ENCODE measurements at regions not wholly inside any gene's neighbourhood (a gene's known extent, or its start where the extent isn't known, plus 50 kb on each side); places are given as distances from the start of the nearest gene placed in this dataset.
"Not testable (repeated sequence)": the region's sequence is repeated elsewhere in the genome, so short reads cannot be mapped to it uniquely, and the experiment has no call there.

DNA sequence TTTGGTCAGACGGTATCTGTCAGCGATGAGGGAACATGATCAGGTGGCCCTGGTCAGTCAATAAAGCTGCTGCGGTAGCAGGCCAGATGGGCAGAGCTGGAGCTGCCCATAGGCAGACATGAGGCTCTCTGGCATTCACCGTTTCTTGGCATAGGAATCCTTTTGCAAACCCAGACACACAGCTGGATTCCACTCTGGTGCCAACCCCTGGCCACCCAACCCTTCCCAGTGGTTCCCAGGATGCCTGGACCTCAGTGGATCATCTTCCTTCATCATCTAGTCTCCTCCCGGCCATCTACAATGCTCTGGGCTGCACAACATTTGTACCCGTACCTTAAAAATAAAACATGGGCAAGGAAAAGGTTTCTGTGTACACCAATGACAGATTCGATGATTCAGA lies 68.3 kb upstream of the ACTRT2 start:
- H3K4me3 ChIP-seq (replicated peaks; ENCODE audit: low read depth, low read length), result no peak overlapping the region
- TF ChIP-seq, protein P1, sequence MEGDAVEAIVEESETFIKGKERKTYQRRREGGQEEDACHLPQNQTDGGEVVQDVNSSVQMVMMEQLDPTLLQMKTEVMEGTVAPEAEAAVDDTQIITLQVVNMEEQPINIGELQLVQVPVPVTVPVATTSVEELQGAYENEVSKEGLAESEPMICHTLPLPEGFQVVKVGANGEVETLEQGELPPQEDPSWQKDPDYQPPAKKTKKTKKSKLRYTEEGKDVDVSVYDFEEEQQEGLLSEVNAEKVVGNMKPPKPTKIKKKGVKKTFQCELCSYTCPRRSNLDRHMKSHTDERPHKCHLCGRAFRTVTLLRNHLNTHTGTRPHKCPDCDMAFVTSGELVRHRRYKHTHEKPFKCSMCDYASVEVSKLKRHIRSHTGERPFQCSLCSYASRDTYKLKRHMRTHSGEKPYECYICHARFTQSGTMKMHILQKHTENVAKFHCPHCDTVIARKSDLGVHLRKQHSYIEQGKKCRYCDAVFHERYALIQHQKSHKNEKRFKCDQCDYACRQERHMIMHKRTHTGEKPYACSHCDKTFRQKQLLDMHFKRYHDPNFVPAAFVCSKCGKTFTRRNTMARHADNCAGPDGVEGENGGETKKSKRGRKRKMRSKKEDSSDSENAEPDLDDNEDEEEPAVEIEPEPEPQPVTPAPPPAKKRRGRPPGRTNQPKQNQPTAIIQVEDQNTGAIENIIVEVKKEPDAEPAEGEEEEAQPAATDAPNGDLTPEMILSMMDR (IDR thresholded peaks at IDR 0.05; ENCODE audit: low read depth, low read length, missing control alignments), result no peak
- DNase-seq (ENCODE audit: extremely low read depth, low read depth), result no peak

DNA sequence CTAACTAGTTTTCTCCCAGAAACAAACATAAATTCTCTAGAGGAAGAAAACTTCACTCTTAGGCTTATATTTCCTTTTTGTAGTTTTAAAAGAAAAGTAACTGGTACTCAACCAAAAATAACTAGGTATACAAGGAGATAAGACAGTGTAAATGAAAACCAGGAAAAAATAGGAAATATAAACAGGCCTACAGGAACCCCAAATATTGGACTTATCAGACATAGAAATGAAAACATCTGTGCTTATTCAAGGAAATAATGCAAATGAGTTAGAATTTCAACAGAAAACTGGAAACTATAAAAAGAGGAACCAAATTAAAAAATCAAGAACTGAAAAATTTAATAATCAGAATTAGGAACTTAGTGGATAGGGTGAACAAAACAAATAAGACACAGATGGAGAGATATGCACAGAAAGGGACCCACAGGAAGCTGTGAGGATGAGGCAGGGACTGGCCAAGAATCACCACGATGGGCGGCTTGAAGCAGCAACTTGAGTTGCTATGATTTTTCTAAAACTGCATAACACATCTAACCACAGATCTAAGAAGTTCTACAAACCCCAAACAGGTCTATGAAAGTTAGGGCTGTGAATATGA lies 67.5 kb upstream of the ACTRT2 start:
- DNase-seq (ENCODE audit: extremely low read depth, low read depth), result no peak
- no peak overlapping the region for H3K4me3 ChIP-seq (replicated peaks; ENCODE audit: low read depth, low read length)
- TF ChIP-seq, protein P1 (IDR thresholded peaks at IDR 0.05; ENCODE audit: low read depth, low read length, missing control alignments), result no peak

DNA sequence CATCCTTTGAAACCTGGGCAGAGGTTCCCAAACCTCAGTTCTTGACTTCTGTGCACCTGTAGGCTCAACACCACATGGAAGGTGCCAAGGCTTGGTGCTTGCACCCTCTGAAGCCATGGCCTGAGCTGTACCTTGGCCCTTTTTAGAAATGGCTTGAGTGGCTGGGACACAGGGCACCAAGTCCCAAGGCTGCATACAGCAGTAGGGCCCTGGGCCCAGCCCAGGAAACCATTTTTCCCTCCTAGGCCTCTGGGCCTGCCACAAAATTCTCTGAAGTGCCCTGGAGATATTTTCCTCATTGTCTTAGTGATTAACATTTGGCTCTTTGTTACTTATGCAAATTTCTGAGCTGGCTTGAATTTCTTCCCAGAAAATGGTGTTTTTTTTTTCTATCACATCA lies 65.6 kb upstream of the ACTRT2 start:
- H3K4me3 ChIP-seq (replicated peaks; ENCODE audit: low read depth, low read length), result no peak overlapping the region
- no peak for DNase-seq (ENCODE audit: extremely low read depth, low read depth)
- TF ChIP-seq, protein P1 (IDR thresholded peaks at IDR 0.05; ENCODE audit: low read depth, low read length, missing control alignments), result no peak

DNA sequence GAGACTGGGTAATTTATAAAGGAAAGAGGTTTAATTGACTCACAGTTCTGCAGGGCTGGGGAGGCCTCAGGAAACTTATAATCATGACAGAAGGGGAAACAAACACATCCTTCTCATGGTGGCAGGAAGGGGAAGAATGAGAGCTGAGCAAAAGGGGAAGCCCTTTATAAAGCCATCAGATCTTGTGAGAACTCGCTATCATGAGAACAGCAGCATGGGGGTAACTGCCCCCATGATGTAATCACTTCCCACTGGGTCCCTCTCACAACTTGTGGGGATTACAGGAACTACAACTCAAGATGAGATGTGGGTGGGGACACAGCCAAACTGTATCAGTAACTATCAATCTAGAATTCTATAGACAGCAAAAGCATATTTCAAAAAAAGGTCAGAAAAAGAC lies 64.7 kb upstream of the ACTRT2 start:
- H3K4me3 ChIP-seq (replicated peaks; ENCODE audit: low read depth, low read length), result no peak overlapping the region
- TF ChIP-seq, protein P1 (IDR thresholded peaks at IDR 0.05; ENCODE audit: low read depth, low read length, missing control alignments), result no peak
- no peak for DNase-seq (ENCODE audit: extremely low read depth, low read depth)

DNA sequence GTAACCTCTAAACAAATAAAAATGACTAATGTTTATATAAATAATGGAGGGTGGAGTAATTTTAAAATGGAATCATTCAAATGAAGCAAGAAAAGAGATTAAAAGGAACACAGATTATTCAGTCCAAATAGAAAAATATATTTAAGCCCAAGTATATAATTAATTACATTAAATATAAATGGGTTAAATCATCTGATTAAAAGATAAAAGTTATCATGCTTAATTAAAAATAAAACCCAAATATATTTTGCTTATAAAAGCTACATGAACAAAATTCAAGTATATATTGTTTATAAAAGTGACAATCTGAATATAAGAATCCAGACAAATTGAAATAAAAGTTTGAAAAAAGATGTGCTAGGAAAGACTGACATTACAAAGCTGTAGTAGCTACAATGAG lies 63.9 kb upstream of the ACTRT2 start:
- DNase-seq (ENCODE audit: extremely low read depth, low read depth), result no peak
- TF ChIP-seq, protein P1 (IDR thresholded peaks at IDR 0.05; ENCODE audit: low read depth, low read length, missing control alignments), result no peak
- no peak overlapping the region for H3K4me3 ChIP-seq (replicated peaks; ENCODE audit: low read depth, low read length)

DNA sequence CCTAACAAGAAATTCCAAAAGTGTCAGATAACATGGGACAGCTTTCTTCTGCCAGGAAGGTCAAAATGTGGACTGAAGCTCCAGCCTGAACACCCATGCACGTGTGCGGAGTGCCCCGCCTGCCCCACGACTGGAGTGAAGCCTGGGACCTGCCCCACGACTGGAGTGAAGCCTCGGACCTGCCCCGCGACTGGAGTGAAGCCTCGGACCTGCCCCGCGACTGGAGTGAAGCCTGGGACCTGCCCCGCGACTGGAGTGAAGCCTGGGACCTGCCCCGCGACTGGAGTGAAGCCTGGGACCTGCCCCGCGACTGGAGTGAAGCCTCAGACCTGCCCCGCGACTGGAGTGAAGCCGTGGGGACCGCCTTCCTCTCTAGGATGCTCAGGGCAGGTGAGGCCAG lies 61.4 kb upstream of the ACTRT2 start:
- DNase-seq (ENCODE audit: extremely low read depth, low read depth); H3K4me3 ChIP-seq (replicated peaks; ENCODE audit: low read depth, low read length): not testable (repeated sequence)

DNA sequence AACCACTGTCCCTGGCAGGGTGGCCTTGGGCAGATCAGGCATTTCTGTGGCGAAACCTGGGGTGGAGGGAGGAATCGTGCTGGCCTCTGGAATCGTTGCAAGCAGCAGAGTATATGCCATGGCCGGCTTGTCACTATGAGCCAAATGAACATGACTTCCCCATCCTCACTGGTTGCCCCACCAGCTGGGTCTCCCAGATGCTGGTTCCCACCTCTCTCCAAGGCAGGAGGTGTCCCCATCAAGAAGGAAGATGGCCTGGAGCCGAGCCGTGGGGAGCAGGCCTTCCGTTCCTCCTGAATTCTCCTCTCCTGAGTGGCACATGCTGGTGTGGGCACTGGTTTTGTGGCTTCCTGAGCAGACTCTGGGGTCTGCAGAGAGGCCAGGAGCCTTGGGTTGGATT lies 60.2 kb upstream of the ACTRT2 start:
- TF ChIP-seq, protein P1 (IDR thresholded peaks at IDR 0.05; ENCODE audit: low read depth, low read length, missing control alignments), result no peak
- H3K4me3 ChIP-seq (replicated peaks; ENCODE audit: low read depth, low read length), result no peak overlapping the region
- DNase-seq (ENCODE audit: extremely low read depth, low read depth), result no peak

Measured in HFF-Myc (cell line).